ENCODE measurements at regions not wholly inside any gene's neighbourhood (a gene's known extent, or its start where the extent isn't known, plus 50 kb on each side); places are given as distances from the start of the nearest gene placed in this dataset.

DNA sequence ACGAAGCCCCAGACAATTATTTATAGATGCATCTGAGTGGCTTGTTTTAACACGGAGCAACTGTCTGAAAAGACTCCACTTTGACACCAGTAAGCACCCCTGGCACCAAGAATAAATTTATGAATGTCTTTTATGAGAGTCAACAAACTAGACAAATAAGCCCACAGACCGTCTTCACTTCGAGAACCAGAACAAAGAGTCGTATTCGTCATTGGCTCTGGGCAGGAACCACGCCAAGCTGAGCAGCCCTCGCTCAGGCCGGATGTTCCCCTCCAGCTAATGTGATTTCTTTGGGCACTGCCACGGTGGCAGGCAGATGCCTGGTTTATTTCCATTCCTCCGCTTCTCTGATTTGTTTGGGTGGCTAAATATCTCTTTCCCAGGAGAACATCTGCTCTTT, 91.9 kb upstream of the STC2 start:
- intact Hi-C loops (cut with micrococcal nuclease): no loop called here
- no peaks in the 10 kb centered on the region for H3K27me3 ChIP-seq (ENCODE audit: control insufficient read depth, insufficient read depth, low read length)
- Mint-ChIP-seq H3K4me1 (no peaks in the 10 kb centered on the region), H3K9me3 (peaks cover 0 to 2% of the 10 kb centered on the region in 2 donors), H3K27ac (no peak overlapping the region), H3K4me3 (no peak overlapping the region), H3K27me3 (ENCODE audit: low read depth in 2 of 2) (peaks cover 0 to 13% of the 10 kb centered on the region in 2 donors), H3K36me3 (no peaks in the 10 kb centered on the region)
- ATAC-seq (no peak), DNase-seq (no peak)
- WGBS (ENCODE audit: insufficient coverage): 87% methylated on average over 11 of the region's 11 CpGs
- H3K4me3 ChIP-seq (ENCODE audit: low read length): no peak overlapping the region
- no peak overlapping the region for H3K27ac ChIP-seq (ENCODE audit: low read length)
- TF ChIP-seq, protein P1, sequence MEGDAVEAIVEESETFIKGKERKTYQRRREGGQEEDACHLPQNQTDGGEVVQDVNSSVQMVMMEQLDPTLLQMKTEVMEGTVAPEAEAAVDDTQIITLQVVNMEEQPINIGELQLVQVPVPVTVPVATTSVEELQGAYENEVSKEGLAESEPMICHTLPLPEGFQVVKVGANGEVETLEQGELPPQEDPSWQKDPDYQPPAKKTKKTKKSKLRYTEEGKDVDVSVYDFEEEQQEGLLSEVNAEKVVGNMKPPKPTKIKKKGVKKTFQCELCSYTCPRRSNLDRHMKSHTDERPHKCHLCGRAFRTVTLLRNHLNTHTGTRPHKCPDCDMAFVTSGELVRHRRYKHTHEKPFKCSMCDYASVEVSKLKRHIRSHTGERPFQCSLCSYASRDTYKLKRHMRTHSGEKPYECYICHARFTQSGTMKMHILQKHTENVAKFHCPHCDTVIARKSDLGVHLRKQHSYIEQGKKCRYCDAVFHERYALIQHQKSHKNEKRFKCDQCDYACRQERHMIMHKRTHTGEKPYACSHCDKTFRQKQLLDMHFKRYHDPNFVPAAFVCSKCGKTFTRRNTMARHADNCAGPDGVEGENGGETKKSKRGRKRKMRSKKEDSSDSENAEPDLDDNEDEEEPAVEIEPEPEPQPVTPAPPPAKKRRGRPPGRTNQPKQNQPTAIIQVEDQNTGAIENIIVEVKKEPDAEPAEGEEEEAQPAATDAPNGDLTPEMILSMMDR (IDR thresholded peaks at IDR 0.05): no peak
- no peaks in the 10 kb centered on the region for H3K36me3 ChIP-seq (ENCODE audit: control insufficient read depth, insufficient read depth, low read length)
- no peaks in the 10 kb centered on the region for H3K4me1 ChIP-seq (ENCODE audit: control insufficient read depth, insufficient read depth, low read length)
- peaks cover 4% of the 10 kb centered on the region for H3K9me3 ChIP-seq (ENCODE audit: control insufficient read depth, insufficient read depth, low read length)

DNA sequence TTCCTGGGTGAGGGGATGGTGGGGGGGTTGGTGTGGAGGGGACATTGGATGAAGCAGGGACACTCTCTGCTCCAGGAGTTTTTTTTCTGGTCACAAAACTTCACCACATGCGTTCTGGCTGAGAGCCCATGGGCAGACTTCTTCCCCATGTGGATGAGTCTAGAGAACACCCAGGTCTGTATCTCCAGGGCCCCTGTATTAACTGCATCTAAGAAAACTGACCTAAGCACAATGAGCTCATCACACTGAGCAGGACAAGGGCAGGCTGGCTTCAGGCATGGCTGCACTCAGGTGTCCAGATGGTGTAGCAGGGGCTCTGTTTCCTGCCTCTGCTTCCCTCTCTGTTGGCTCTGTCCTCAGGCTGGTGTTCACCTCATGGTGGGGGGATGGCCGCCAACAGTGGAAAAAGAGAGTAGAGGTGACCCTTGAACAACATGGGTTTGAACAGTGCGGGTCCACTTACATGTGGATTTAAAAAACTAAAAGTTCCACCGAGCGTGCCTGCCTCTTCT, 85.3 kb upstream of the STC2 start:
- Histone ChIP-seq H3K9me3 (ENCODE audit: control insufficient read depth, insufficient read depth, low read length) (no peaks in the 10 kb centered on the region), H3K27ac (ENCODE audit: low read length) (no peak overlapping the region), H3K27me3 (ENCODE audit: control insufficient read depth, insufficient read depth, low read length) (no peaks in the 10 kb centered on the region), H3K36me3 (ENCODE audit: control insufficient read depth, insufficient read depth, low read length) (no peaks in the 10 kb centered on the region), H3K4me1 (ENCODE audit: control insufficient read depth, insufficient read depth, low read length) (no peaks in the 10 kb centered on the region), H3K4me3 (ENCODE audit: low read length) (no peak overlapping the region)
- H3K27ac Mint-ChIP-seq: no peak overlapping the region
- TF ChIP-seq, protein P1 (IDR thresholded peaks at IDR 0.05): no peak
- DNase-seq (no peak), ATAC-seq (no peak)
- no peaks in the 10 kb centered on the region for H3K4me1 Mint-ChIP-seq
- peaks cover 0 to 2% of the 10 kb centered on the region in 2 donors for H3K9me3 Mint-ChIP-seq
- H3K27me3 Mint-ChIP-seq (ENCODE audit: low read depth in 2 of 2): peaks cover 6 to 12% of the 10 kb centered on the region in 2 donors
- 92% methylated on average over 5 of the region's 5 CpGs for WGBS (ENCODE audit: insufficient coverage)
- H3K36me3 Mint-ChIP-seq: no peaks in the 10 kb centered on the region
- intact Hi-C loops (cut with micrococcal nuclease): no loop called here
- no peak overlapping the region for H3K4me3 Mint-ChIP-seq

DNA sequence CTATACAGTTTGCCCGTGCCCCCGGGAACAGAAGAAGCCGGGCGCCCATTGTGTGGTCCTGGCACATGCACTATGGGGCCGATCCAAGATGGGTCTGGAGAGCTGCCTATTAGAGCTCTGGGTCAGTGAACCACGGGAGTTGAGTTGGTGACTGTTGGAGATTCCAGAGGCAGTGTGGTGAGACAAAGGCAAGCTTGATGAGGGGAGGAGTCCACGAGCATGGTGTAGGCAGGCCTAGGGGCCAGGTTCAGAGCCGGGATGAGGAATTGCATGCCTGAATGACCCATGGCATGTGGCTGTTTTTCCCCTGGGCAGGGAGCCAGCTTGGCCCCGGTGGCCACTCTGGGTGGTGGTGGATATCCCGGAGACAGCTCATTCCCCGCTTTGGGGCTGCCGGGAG, 84.4 kb upstream of the STC2 start:
- intact Hi-C loops (cut with micrococcal nuclease): no loop called here
- H3K27me3 Mint-ChIP-seq (ENCODE audit: low read depth in 2 of 2): peaks cover 6 to 12% of the 10 kb centered on the region in 2 donors
- no peaks in the 10 kb centered on the region for H3K36me3 Mint-ChIP-seq
- Histone ChIP-seq H3K27me3 (ENCODE audit: control insufficient read depth, insufficient read depth, low read length) (no peaks in the 10 kb centered on the region), H3K4me1 (ENCODE audit: control insufficient read depth, insufficient read depth, low read length) (no peaks in the 10 kb centered on the region), H3K9me3 (ENCODE audit: control insufficient read depth, insufficient read depth, low read length) (no peaks in the 10 kb centered on the region), H3K36me3 (ENCODE audit: control insufficient read depth, insufficient read depth, low read length) (no peaks in the 10 kb centered on the region), H3K4me3 (ENCODE audit: low read length) (no peak overlapping the region), H3K27ac (ENCODE audit: low read length) (no peak overlapping the region)
- no peak overlapping the region for H3K27ac Mint-ChIP-seq
- TF ChIP-seq, protein P1 (IDR thresholded peaks at IDR 0.05): no peak
- H3K4me1 Mint-ChIP-seq: no peaks in the 10 kb centered on the region
- no peak overlapping the region for H3K4me3 Mint-ChIP-seq
- WGBS (ENCODE audit: insufficient coverage): 87% methylated on average over 12 of the region's 12 CpGs
- peaks cover 0 to 2% of the 10 kb centered on the region in 2 donors for H3K9me3 Mint-ChIP-seq
- no peak for DNase-seq
- ATAC-seq: no peak
